ENCODE measurements at regions not wholly inside any gene's neighbourhood (a gene's known extent, or its start where the extent isn't known, plus 50 kb on each side); places are given as distances from the start of the nearest gene placed in this dataset.

GRCh38 chr5:161077936-161078545 is 226.0 kb upstream of the ATP10B start:
- H3K27ac ChIP-seq: no peak overlapping the region
- TF ChIP-seq ZFX (IDR thresholded peaks at IDR 0.05; ENCODE audit: borderline replicate concordance) (no peak), CTCF (IDR thresholded peaks at IDR 0.05) (no peak)

- TF ChIP-seq CTCF (IDR thresholded peaks at IDR 0.05) (no peak), ZFX (IDR thresholded peaks at IDR 0.05; ENCODE audit: borderline replicate concordance) (no peak)
These were observed 225.5 kb upstream of the ATP10B start for GRCh38 chr5:161077496-161077895.

GRCh38 chr5:161064781-161065180 is 212.8 kb upstream of the ATP10B start:
- no peak overlapping the region for H3K27ac ChIP-seq
- TF ChIP-seq CTCF (IDR thresholded peaks at IDR 0.05) (no peak), ZFX (IDR thresholded peaks at IDR 0.05; ENCODE audit: borderline replicate concordance) (no peak)

More at GRCh38 chr5:161077496-161077895, 225.5 kb upstream of the ATP10B start:
- H3K27ac ChIP-seq: no peak overlapping the region

- H3K27ac ChIP-seq: no peak overlapping the region
- TF ChIP-seq CTCF (IDR thresholded peaks at IDR 0.05) (no peak), ZFX (IDR thresholded peaks at IDR 0.05; ENCODE audit: borderline replicate concordance) (no peak)
These were observed 212.3 kb upstream of the ATP10B start for GRCh38 chr5:161064297-161064696.

- H3K27ac ChIP-seq: no peak overlapping the region
- TF ChIP-seq ZFX (IDR thresholded peaks at IDR 0.05; ENCODE audit: borderline replicate concordance) (no peak), CTCF (IDR thresholded peaks at IDR 0.05) (no peak)
These were observed 206.8 kb upstream of the ATP10B start for GRCh38 chr5:161058781-161059180.

- no peak for TF ChIP-seq ZFX (IDR thresholded peaks at IDR 0.05; ENCODE audit: borderline replicate concordance)
- no peak for TF ChIP-seq CTCF (IDR thresholded peaks at IDR 0.05)
- H3K27ac ChIP-seq: no peak overlapping the region
These were observed 200.0 kb upstream of the ATP10B start for GRCh38 chr5:161051920-161052500.

GRCh38 chr5:161047024-161047423 is 195.0 kb upstream of the ATP10B start:
- TF ChIP-seq ZFX (IDR thresholded peaks at IDR 0.05; ENCODE audit: borderline replicate concordance): no peak
- no peak for TF ChIP-seq CTCF (IDR thresholded peaks at IDR 0.05)
- no peak overlapping the region for H3K27ac ChIP-seq

All from 22Rv1 (cell line).